ENCODE measurements at regions not wholly inside any gene's neighbourhood (a gene's known extent, or its start where the extent isn't known, plus 50 kb on each side); places are given as distances from the start of the nearest gene placed in this dataset.
"Not testable (repeated sequence)": the region's sequence is repeated elsewhere in the genome, so short reads cannot be mapped to it uniquely, and the experiment has no call there.

- Mint-ChIP-seq H3K4me3 (no peak overlapping the region), H3K36me3 (ENCODE audit: low read depth) (no peaks in the 10 kb centered on the region), H3K27ac (ENCODE audit: unreplicated experiment) (no peak overlapping the region), H3K27me3 (ENCODE audit: low read depth) (no peaks in the 10 kb centered on the region), H3K4me1 (no peaks in the 10 kb centered on the region), H3K9me3 (no peaks in the 10 kb centered on the region)
- DNase-seq (ENCODE audit: low read depth, low spot score) = no peak
- TF ChIP-seq CTCF (conservative IDR thresholded peaks at IDR 0.05) = no peak
Observed at GRCh38 chr1:192880231-192880630, 71.4 kb downstream of the RGS2 start.

- no peak for TF ChIP-seq CTCF (conservative IDR thresholded peaks at IDR 0.05)
- no peaks in the 10 kb centered on the region for H3K4me1 Mint-ChIP-seq
- H3K4me3 Mint-ChIP-seq = no peak overlapping the region
- no peaks in the 10 kb centered on the region for H3K27me3 Mint-ChIP-seq (ENCODE audit: low read depth)
- H3K36me3 Mint-ChIP-seq (ENCODE audit: low read depth) = no peaks in the 10 kb centered on the region
- H3K27ac Mint-ChIP-seq (ENCODE audit: unreplicated experiment) = no peak overlapping the region
- no peak for DNase-seq (ENCODE audit: low read depth, low spot score)
- H3K9me3 Mint-ChIP-seq = peaks cover 5% of the 10 kb centered on the region
Observed at GRCh38 chr1:192884241-192884640, 75.4 kb downstream of the RGS2 start.

- not testable (repeated sequence) for H3K27me3 Mint-ChIP-seq (ENCODE audit: low read depth); DNase-seq (ENCODE audit: low read depth, low spot score); H3K36me3 Mint-ChIP-seq (ENCODE audit: low read depth); H3K4me1 Mint-ChIP-seq; H3K4me3 Mint-ChIP-seq; H3K9me3 Mint-ChIP-seq
- peak overlapping the region; percentile 37 for H3K27ac Mint-ChIP-seq (ENCODE audit: unreplicated experiment)
Observed at GRCh38 chr1:192885387-192885786, 76.5 kb downstream of the RGS2 start.

GRCh38 chr1:192887426-192887825, 78.6 kb downstream of the RGS2 start:
- no peaks in the 10 kb centered on the region for H3K27me3 Mint-ChIP-seq (ENCODE audit: low read depth)
- H3K27ac Mint-ChIP-seq (ENCODE audit: unreplicated experiment) = no peak overlapping the region
- no peaks in the 10 kb centered on the region for H3K36me3 Mint-ChIP-seq (ENCODE audit: low read depth)
- no peak for DNase-seq (ENCODE audit: low read depth, low spot score)
- no peak overlapping the region for H3K4me3 Mint-ChIP-seq
- TF ChIP-seq CTCF (conservative IDR thresholded peaks at IDR 0.05) = no peak
- no peaks in the 10 kb centered on the region for H3K4me1 Mint-ChIP-seq
- peaks cover 5% of the 10 kb centered on the region for H3K9me3 Mint-ChIP-seq

- Mint-ChIP-seq H3K27me3 (ENCODE audit: low read depth) (no peaks in the 10 kb centered on the region), H3K9me3 (peaks cover 5% of the 10 kb centered on the region), H3K4me3 (no peak overlapping the region), H3K27ac (ENCODE audit: unreplicated experiment) (no peak overlapping the region), H3K36me3 (ENCODE audit: low read depth) (no peaks in the 10 kb centered on the region), H3K4me1 (no peaks in the 10 kb centered on the region)
- TF ChIP-seq CTCF (conservative IDR thresholded peaks at IDR 0.05) = no peak
- DNase-seq (ENCODE audit: low read depth, low spot score) = no peak
Observed at GRCh38 chr1:192888574-192888973, 79.7 kb downstream of the RGS2 start.

GRCh38 chr1:192889082-192889481, 80.2 kb downstream of the RGS2 start:
- DNase-seq (ENCODE audit: low read depth, low spot score) = no peak
- H3K9me3 Mint-ChIP-seq = peaks cover 5% of the 10 kb centered on the region
- H3K36me3 Mint-ChIP-seq (ENCODE audit: low read depth) = no peaks in the 10 kb centered on the region
- H3K4me1 Mint-ChIP-seq = no peaks in the 10 kb centered on the region
- TF ChIP-seq CTCF (conservative IDR thresholded peaks at IDR 0.05) = no peak
- no peak overlapping the region for H3K4me3 Mint-ChIP-seq
- no peaks in the 10 kb centered on the region for H3K27me3 Mint-ChIP-seq (ENCODE audit: low read depth)
- H3K27ac Mint-ChIP-seq (ENCODE audit: unreplicated experiment) = no peak overlapping the region
